Hepatocyte (in vitro differentiated cells): ENCODE measurements at regions not wholly inside any gene's neighbourhood (a gene's known extent, or its start where the extent isn't known, plus 50 kb on each side); places are given as distances from the start of the nearest gene placed in this dataset.

Experiments used
- EZH2 ChIP-seq: fragments of 200-600 bp; sonication (generic); IDR thresholded peaks from 2 replicates; pipeline ENCODE4 v1.6.1; 2016; ENCODE audit warnings: antibody characterized with exemption, mild to moderate bottlenecking, borderline replicate concordance
- TF ChIP-seq, protein P1 (sequence below): fragments of 200-600 bp; sonication (generic); IDR thresholded peaks from 2 replicates; pipeline ENCODE4 v1.5.1; 2016; ENCODE audit warnings: antibody characterized with exemption, mild to moderate bottlenecking; ENCODE audit not compliant: poor library complexity

DNA sequence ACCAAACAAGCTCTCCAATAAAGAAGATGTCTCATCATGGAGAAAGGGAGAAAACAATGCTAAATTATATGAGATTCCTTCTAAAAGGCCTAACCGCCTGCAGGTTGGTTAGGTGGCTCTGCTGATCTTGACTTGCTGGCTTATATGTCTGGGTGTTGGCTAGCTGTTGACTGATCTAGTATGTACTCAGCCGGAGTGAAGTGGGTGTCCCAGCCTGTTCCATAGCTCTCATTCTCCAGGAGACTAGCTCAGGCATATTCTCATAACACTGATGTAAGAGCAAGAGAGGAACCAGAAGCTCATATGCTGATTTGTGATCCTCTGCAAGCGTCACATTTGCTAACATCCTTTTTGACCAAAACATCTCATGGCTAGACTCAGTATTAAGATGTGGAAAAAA lies 473.0 kb downstream of the BMP2 start:
- TF ChIP-seq EZH2, result no peak
- TF ChIP-seq, protein P1, sequence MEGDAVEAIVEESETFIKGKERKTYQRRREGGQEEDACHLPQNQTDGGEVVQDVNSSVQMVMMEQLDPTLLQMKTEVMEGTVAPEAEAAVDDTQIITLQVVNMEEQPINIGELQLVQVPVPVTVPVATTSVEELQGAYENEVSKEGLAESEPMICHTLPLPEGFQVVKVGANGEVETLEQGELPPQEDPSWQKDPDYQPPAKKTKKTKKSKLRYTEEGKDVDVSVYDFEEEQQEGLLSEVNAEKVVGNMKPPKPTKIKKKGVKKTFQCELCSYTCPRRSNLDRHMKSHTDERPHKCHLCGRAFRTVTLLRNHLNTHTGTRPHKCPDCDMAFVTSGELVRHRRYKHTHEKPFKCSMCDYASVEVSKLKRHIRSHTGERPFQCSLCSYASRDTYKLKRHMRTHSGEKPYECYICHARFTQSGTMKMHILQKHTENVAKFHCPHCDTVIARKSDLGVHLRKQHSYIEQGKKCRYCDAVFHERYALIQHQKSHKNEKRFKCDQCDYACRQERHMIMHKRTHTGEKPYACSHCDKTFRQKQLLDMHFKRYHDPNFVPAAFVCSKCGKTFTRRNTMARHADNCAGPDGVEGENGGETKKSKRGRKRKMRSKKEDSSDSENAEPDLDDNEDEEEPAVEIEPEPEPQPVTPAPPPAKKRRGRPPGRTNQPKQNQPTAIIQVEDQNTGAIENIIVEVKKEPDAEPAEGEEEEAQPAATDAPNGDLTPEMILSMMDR, result no peak
